Mesendoderm (in vitro differentiated cells): ENCODE measurements at regions not wholly inside any gene's neighbourhood (a gene's known extent, or its start where the extent isn't known, plus 50 kb on each side); places are given as distances from the start of the nearest gene placed in this dataset.

Experiments used
- DNase-seq: peaks from one replicate; pipeline ENCODE4 v3.0.0; 2013
- H2AK5ac ChIP-seq: 2 replicates; pipeline ENCODE4 v1.6.1; 2013; ENCODE audit warnings: low read length, inconsistent platforms
- H2BK120ac ChIP-seq: 2 replicates; pipeline ENCODE4 v1.6.1; 2013; ENCODE audit warnings: low read depth, mild to moderate bottlenecking, low read length, moderate library complexity, mixed read lengths
- H2BK15ac ChIP-seq: replicated peaks from 2 replicates; pipeline ENCODE4 v1.6.1; 2013; ENCODE audit warnings: low read depth, mild to moderate bottlenecking, moderate library complexity
- H2BK5ac ChIP-seq: 2 replicates; pipeline ENCODE4 v1.6.1; 2013; ENCODE audit warnings: low read length, inconsistent platforms
- H3K18ac ChIP-seq: 2 replicates; pipeline ENCODE4 v1.6.1; 2013; ENCODE audit warnings: mild to moderate bottlenecking, low read length, mixed read lengths
- H3K23ac ChIP-seq: one replicate; pipeline ENCODE4 v1.6.1; 2013; ENCODE audit warnings: low read length
- H3K27ac ChIP-seq: 2 replicates; pipeline ENCODE4 v1.5.1; 2013; ENCODE audit warnings: low read depth, mild to moderate bottlenecking, inconsistent platforms, low read length, moderate library complexity
- H3K27me3 ChIP-seq: 2 replicates; pipeline ENCODE4 v1.6.1; 2013; ENCODE audit warnings: low read length, control low read depth, mild to moderate bottlenecking, inconsistent platforms; ENCODE audit not compliant: insufficient read depth, poor library complexity
- H3K36me3 ChIP-seq: 2 replicates; pipeline ENCODE4 v1.6.1; 2013; ENCODE audit warnings: low read length, inconsistent platforms; ENCODE audit not compliant: control insufficient read depth, insufficient read depth
- H3K4ac ChIP-seq: one replicate; pipeline ENCODE4 v1.6.1; 2013; ENCODE audit warnings: low read depth, mild to moderate bottlenecking, low read length, moderate library complexity
- H3K4me1 ChIP-seq: 2 replicates; pipeline ENCODE4 v1.6.1; 2013; ENCODE audit warnings: low read depth, low read length, inconsistent platforms; ENCODE audit not compliant: control insufficient read depth
- H3K4me2 ChIP-seq: 2 replicates; pipeline ENCODE4 v1.6.1; 2013; ENCODE audit warnings: low read length
- H3K4me3 ChIP-seq: 2 replicates; pipeline ENCODE4 v1.5.1; 2013; ENCODE audit warnings: mild to moderate bottlenecking, low read length
- H3K56ac ChIP-seq: one replicate; pipeline ENCODE4 v1.6.1; 2013; ENCODE audit warnings: low read length
- H3K79me1 ChIP-seq: 2 replicates; pipeline ENCODE4 v1.6.1; 2013; ENCODE audit warnings: low read length, inconsistent platforms
- H3K79me2 ChIP-seq: 2 replicates; pipeline ENCODE4 v1.6.1; 2013; ENCODE audit warnings: mild to moderate bottlenecking, low read length; ENCODE audit not compliant: control insufficient read depth, insufficient read depth
- H3K9ac ChIP-seq: 2 replicates; pipeline ENCODE4 v1.6.1; 2013; ENCODE audit warnings: low read length, inconsistent platforms
- H4K5ac ChIP-seq: one replicate; pipeline ENCODE4 v1.6.1; 2013; ENCODE audit warnings: low read length
- H4K8ac ChIP-seq: one replicate; pipeline ENCODE4 v1.6.1; 2013; ENCODE audit warnings: low read depth, mild to moderate bottlenecking, control low read depth, low read length, moderate library complexity
- WGBS: extraction: QIAGEN DNeasy Blood & Tissue Kit; methylation state at CpG from one replicate; pipeline ENCODE4 v1.1.7; 2013; ENCODE audit warnings: low lambda C conversion rate, missing lambda C conversion rate; ENCODE audit not compliant: insufficient coverage; ENCODE audit errors: extremely low coverage; 5-methylcytosine and 5-hydroxymethylcytosine counted together

GRCh38 chr11:56932572-56933220 is 56.0 kb upstream of the OR5AK2 start:
- H3K36me3 ChIP-seq, result no peaks in the 10 kb centered on the region
- H3K4ac ChIP-seq, result no peak overlapping the region
- no peak overlapping the region for H2BK15ac ChIP-seq
- H3K27ac ChIP-seq, result no peak overlapping the region
- H4K5ac ChIP-seq, result no peak overlapping the region
- no peak overlapping the region for H2BK120ac ChIP-seq
- H3K79me2 ChIP-seq, result no peaks in the 10 kb centered on the region
- no peaks in the 10 kb centered on the region for H3K79me1 ChIP-seq
- no peak overlapping the region for H3K18ac ChIP-seq
- H3K56ac ChIP-seq, result no peak overlapping the region
- H3K4me1 ChIP-seq, result no peaks in the 10 kb centered on the region
- H2AK5ac ChIP-seq, result no peak overlapping the region
- no peak overlapping the region for H3K4me2 ChIP-seq
- WGBS, result no CpG with 5 or more reads among the region's 5 CpGs
- no peak overlapping the region for H3K4me3 ChIP-seq
- no peak overlapping the region for H4K8ac ChIP-seq
- no peaks in the 10 kb centered on the region for H3K27me3 ChIP-seq
- peak; percentile 14 for DNase-seq
- no peak overlapping the region for H3K23ac ChIP-seq
- no peak overlapping the region for H3K9ac ChIP-seq
- H2BK5ac ChIP-seq, result no peak overlapping the region

- no peak overlapping the region for H2BK15ac ChIP-seq
- DNase-seq, result no peak
- H3K4me1 ChIP-seq, result no peaks in the 10 kb centered on the region
- no peak overlapping the region for H3K9ac ChIP-seq
- H3K27ac ChIP-seq, result no peak overlapping the region
- H3K4me3 ChIP-seq, result no peak overlapping the region
- no peak overlapping the region for H3K4ac ChIP-seq
- H2BK5ac ChIP-seq, result no peak overlapping the region
- no peaks in the 10 kb centered on the region for H3K79me1 ChIP-seq
- no peak overlapping the region for H3K4me2 ChIP-seq
- H4K8ac ChIP-seq, result no peak overlapping the region
- no peak overlapping the region for H2AK5ac ChIP-seq
- WGBS, result no CpG with 5 or more reads among the region's 1 CpG
- H3K56ac ChIP-seq, result no peak overlapping the region
- H3K36me3 ChIP-seq, result no peaks in the 10 kb centered on the region
- H3K79me2 ChIP-seq, result no peaks in the 10 kb centered on the region
- H4K5ac ChIP-seq, result no peak overlapping the region
- H3K27me3 ChIP-seq, result no peaks in the 10 kb centered on the region
- no peak overlapping the region for H3K18ac ChIP-seq
- H3K23ac ChIP-seq, result no peak overlapping the region
- H2BK120ac ChIP-seq, result no peak overlapping the region
Observed at GRCh38 chr11:56923116-56923515, 65.6 kb upstream of the OR5AK2 start.

- Histone ChIP-seq H3K79me2 (no peaks in the 10 kb centered on the region), H3K23ac (no peak overlapping the region), H3K27me3 (no peaks in the 10 kb centered on the region), H3K4me3 (no peak overlapping the region), H3K56ac (no peak overlapping the region), H3K4ac (no peak overlapping the region), H3K18ac (no peak overlapping the region), H4K5ac (no peak overlapping the region), H2BK5ac (no peak overlapping the region), H2BK120ac (no peak overlapping the region), H3K9ac (no peak overlapping the region), H3K4me2 (no peak overlapping the region), H2BK15ac (no peak overlapping the region), H4K8ac (no peak overlapping the region), H2AK5ac (no peak overlapping the region), H3K4me1 (no peaks in the 10 kb centered on the region), H3K36me3 (no peaks in the 10 kb centered on the region), H3K79me1 (no peaks in the 10 kb centered on the region), H3K27ac (no peak overlapping the region)
- whole genome bisulfite sequencing, result no CpG with 5 or more reads among the region's 1 CpG
- no peak for DNase-seq
Observed at GRCh38 chr11:56922421-56922820, 66.3 kb upstream of the OR5AK2 start.

GRCh38 chr11:56917708-56918400 is 70.9 kb upstream of the OR5AK2 start:
- no peak overlapping the region for H3K4ac ChIP-seq
- no peaks in the 10 kb centered on the region for H3K4me1 ChIP-seq
- no peak overlapping the region for H2BK5ac ChIP-seq
- H4K8ac ChIP-seq, result no peak overlapping the region
- no CpG with 5 or more reads among the region's 3 CpGs for WGBS
- no peak overlapping the region for H2AK5ac ChIP-seq
- no peaks in the 10 kb centered on the region for H3K79me2 ChIP-seq
- no peak overlapping the region for H4K5ac ChIP-seq
- H3K27me3 ChIP-seq, result no peaks in the 10 kb centered on the region
- no peak overlapping the region for H3K18ac ChIP-seq
- H3K27ac ChIP-seq, result no peak overlapping the region
- H3K4me2 ChIP-seq, result no peak overlapping the region
- H3K4me3 ChIP-seq, result no peak overlapping the region
- no peak overlapping the region for H3K9ac ChIP-seq
- DNase-seq, result peak; percentile 3
- H3K36me3 ChIP-seq, result no peaks in the 10 kb centered on the region
- H2BK15ac ChIP-seq, result no peak overlapping the region
- H3K23ac ChIP-seq, result no peak overlapping the region
- H2BK120ac ChIP-seq, result no peak overlapping the region
- no peak overlapping the region for H3K56ac ChIP-seq
- no peaks in the 10 kb centered on the region for H3K79me1 ChIP-seq

GRCh38 chr11:56916587-56916986 is 72.1 kb upstream of the OR5AK2 start:
- Histone ChIP-seq H4K5ac (no peak overlapping the region), H3K4ac (no peak overlapping the region), H2BK120ac (no peak overlapping the region), H3K79me2 (no peaks in the 10 kb centered on the region), H3K36me3 (no peaks in the 10 kb centered on the region), H4K8ac (no peak overlapping the region), H2BK15ac (no peak overlapping the region), H3K9ac (no peak overlapping the region), H3K27me3 (no peaks in the 10 kb centered on the region), H3K4me3 (no peak overlapping the region), H3K23ac (no peak overlapping the region), H3K56ac (no peak overlapping the region), H3K4me1 (no peaks in the 10 kb centered on the region), H3K4me2 (no peak overlapping the region), H3K79me1 (no peaks in the 10 kb centered on the region), H2BK5ac (no peak overlapping the region), H3K27ac (no peak overlapping the region), H2AK5ac (no peak overlapping the region), H3K18ac (no peak overlapping the region)
- no CpG with 5 or more reads among the region's 2 CpGs for WGBS
- DNase-seq, result no peak

GRCh38 chr11:56916162-56916561 is 72.6 kb upstream of the OR5AK2 start:
- H3K18ac ChIP-seq, result no peak overlapping the region
- H2AK5ac ChIP-seq, result no peak overlapping the region
- no peaks in the 10 kb centered on the region for H3K79me2 ChIP-seq
- WGBS, result no CpG with 5 or more reads among the region's 5 CpGs
- H2BK5ac ChIP-seq, result no peak overlapping the region
- H3K27me3 ChIP-seq, result no peaks in the 10 kb centered on the region
- no peaks in the 10 kb centered on the region for H3K36me3 ChIP-seq
- DNase-seq, result no peak
- H3K4me3 ChIP-seq, result no peak overlapping the region
- H3K56ac ChIP-seq, result no peak overlapping the region
- no peak overlapping the region for H3K4ac ChIP-seq
- H4K5ac ChIP-seq, result no peak overlapping the region
- H3K4me1 ChIP-seq, result no peaks in the 10 kb centered on the region
- no peak overlapping the region for H3K27ac ChIP-seq
- H4K8ac ChIP-seq, result no peak overlapping the region
- H3K79me1 ChIP-seq, result no peaks in the 10 kb centered on the region
- H2BK15ac ChIP-seq, result no peak overlapping the region
- H2BK120ac ChIP-seq, result no peak overlapping the region
- no peak overlapping the region for H3K23ac ChIP-seq
- H3K4me2 ChIP-seq, result no peak overlapping the region
- no peak overlapping the region for H3K9ac ChIP-seq
